NCI-H748 treated with DMSO at 0.1 percent for 48 hours (cell line): ENCODE measurements at regions not wholly inside any gene's neighbourhood (a gene's known extent, or its start where the extent isn't known, plus 50 kb on each side); places are given as distances from the start of the nearest gene placed in this dataset.

Source experiments
- DNase-seq: peaks from one replicate; lab custom pipeline; 2025; lab: John Stamatoyannopoulos, UW

DNA sequence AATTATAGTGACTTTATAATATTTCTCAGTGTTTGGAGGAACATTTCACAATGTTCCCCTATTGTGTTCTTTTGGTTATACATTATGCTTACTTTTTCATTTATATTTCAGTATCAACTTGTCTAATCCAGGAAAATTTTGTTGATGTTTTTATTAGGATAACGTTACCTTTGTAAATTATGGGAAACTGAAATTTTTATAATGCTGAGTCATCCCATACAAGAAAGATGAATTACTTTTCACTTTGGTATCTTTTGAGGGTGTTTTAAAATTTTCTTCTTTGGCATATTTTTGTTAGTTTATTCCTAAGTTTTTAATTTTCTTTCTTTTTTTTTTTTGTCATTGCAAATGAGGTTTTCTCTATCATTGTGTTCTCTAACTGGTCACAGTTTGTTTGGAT lies 542.7 kb downstream of the SLC16A7 start:
- DNase-seq = no peak

DNA sequence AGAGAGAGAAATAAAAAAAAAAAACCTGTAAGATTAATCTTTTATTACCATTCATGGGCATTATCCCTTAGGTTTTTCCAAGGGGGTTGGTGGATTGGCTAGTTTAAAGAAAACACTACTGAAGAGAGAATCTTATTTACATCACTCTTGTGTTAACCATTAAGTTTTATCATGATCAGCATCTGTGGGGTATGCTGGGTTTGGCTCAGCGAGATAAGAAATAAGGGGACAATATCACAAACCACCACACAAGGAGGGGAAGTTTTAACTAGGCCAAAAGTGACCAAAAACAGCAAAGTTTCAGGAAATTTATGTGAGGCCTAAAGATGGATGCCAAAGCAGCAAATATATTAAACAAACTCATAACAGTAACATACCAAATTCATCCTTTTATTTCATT lies 548.6 kb downstream of the SLC16A7 start:
- no peak for DNase-seq

DNA sequence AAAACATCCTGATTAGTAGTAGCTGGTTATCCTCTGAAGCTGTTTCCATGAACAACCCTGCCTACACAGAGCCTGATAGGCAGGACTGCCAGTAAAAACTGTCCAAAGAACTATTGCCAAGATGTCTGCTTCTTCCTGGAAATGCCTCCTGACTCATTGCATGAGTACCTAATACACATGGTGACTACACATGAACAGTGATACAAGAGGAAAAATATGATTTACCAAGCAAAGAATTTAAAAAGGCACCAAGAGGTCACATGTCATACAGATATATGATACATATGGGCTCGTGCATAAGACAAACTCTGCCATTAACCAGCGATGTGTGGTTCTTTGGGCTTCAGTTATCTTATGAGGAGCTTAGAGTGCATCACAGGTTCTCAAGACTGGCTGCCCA lies 552.3 kb downstream of the SLC16A7 start:
- no peak for DNase-seq

DNA sequence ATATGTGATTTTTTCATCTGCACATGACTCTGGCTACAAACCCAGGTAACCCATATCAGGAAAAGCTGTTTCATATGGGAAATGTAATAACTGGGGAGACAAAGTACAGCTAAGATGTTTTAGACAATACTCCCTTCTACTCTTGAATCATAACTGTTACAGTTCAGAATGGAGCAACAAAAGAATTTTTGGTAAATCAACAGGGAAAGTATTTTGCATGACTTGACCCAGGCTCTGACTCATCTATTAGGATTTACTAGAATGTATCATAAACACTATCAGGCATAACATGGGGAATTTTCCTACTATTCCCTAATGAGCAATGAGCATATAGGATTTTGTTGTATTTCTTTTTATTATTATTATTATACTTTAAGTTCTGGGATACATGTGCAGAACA lies 553.0 kb downstream of the SLC16A7 start:
- DNase-seq = no peak

DNA sequence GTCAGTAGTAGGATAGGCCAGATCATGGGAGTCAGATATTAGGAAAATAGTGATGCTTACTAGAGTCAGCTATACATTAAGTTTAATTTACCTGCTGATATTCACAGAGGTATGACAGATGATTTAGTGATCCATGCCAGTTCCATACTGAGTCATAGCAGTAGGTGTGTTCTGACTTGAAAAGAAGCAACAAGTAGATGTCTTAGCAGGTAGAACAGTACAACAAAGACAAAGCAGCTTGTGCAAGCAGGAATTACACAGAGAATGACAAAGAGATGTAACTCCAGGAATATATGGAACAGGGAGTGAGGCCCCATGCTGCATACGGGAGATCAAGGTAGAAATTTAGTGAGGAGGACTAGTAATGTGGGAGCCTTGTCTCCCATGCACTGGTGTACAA lies 556.9 kb downstream of the SLC16A7 start:
- DNase-seq = no peak

DNA sequence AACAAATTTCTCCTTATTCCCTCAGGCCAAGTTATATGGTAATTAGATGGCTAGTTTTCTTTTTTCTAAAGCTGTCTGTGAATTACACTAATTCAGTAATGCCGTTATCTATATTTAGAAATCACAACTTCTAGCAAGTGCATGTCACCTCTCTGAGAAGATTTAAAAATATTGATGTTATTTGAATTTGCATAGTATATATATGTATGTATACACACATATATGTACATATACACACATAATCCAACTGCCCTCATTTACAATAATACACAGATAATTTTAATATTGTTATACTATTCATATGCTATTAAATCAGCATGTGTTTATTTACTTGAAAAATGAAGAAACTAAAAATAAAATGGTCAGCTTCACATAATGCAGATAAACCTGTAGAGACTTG lies 563.9 kb downstream of the SLC16A7 start:
- no peak for DNase-seq

DNA sequence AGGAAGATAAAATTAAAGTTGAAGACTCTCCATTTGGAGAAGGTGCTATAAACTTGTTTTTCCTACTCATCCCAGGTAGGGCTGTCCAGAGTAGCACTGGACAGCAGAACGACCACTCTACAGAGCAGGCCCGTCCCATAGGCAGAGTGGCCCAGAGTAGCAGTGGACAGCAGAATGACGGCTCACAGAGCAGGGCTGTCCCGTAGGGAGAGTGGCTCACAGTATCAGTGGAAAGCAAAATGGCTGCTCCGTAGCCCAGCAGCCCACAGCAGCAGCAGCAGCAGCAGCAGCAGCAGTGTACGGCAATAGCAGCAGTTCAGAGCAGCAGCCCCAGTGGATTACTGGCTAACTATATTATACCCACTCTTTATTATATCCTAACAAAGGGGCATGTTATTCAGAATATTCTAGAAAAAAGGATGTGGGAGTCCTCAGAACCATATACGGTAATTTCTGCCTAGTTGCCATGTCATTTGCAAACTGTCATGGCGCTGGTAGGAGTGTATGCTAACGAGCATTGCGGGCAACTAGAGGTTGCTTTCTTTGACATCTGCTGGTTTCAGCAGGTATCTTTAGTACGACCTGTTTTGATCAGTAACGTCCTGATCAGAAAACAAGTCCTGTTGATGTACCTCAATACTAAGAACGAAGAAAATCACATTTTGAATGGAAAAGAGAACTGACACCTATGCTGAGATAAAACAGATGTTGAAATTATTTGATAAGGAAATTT lies 567.3 kb downstream of the SLC16A7 start:
- DNase-seq = no peak

DNA sequence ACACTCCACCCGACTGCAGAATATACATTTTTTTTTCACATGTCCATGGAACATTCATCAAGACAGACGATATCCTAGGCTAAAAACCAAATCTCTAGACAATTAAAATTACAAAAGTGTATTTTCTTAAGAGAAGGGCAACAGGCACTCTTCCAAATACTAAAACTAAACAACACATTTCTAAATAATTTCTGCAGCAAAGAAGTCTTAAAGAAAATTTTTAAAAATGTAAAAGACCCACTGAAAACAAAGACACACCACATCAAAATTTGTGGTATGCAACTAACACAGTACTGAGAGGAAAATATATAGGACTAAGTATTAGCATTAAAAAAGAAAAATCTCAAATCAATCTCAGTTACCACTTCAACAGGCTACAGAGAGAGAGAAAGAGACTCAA lies 570.0 kb downstream of the SLC16A7 start:
- DNase-seq = no peak

DNA sequence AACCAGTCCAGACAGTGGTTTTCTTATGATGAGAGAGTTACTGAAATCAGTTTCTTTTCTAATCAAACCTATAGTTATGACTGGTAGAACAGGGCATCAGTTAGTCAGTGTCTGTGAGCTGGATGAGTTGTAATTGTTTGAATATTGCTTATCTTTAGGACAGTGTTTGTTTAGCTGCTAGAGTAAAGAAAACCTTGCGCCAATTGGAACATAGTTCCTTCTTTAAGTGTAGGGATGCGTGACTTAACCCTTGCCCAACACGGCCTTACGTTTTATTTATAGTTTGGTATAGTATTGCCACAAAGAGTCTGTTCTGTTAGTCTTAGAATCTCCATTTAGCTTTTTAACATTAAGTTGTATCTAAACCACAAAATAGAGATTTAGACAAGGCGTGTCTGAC lies 572.6 kb downstream of the SLC16A7 start:
- DNase-seq = peak; percentile 27

DNA sequence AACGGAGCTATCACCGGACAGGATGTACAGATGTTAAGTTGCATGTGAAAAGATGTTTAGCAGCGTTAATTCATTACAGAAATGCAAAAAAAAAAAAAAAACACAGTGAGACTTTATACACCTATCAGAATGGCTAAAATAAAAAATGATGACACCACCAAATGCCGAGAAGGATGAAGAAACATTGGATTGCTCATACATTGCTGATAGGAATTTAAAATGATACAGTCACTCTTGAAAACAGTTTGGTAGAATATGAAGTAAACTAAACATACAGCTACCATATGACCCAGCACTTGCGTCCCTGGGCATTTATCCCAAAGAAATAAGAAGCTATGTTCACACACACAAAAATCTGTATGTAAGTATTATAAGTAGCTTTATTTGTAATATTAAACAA lies 574.1 kb downstream of the SLC16A7 start:
- DNase-seq = no peak

DNA sequence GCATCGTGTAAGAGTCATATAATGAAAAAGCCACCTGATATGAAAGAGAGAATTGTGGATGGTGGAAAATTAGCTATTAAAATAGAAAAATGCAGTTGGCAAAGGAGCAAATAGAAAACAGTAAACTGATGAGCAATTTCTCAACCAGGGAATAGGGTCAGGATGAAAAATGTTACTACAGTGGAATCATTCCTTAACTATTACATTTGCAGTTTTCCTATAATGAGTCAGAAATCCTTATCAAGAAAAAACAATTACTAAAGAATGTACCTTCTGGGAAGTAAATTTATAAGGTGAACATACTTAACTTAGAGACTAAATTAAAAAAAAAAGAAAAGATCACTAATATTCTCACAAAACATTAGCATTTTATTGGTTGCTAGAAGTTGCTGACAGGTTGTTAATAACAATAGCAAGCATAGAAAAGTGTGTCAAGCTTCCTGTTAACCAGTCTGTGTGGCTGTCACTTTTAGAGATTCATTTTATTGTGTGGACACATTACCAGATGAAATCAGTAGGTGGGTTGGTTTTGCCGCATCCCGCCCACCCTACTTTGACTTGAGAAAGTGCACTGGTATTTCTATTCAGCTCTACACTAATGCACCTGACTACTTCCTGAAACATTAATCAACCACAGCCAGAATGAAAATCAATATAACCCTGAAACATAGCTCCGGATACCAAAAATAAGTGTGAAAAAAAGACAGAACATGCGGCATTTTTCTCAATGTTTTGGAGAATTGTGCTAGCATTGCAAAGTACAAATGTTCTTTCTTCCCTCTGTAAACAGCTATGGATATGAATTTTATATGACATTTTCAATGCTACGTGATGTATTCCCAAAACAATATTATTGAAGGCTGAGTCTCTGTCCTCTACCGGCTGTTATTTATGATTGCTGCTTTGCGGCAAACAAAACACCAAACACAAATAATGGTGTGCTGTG lies 576.7 kb downstream of the SLC16A7 start:
- peak; percentile 35 for DNase-seq

DNA sequence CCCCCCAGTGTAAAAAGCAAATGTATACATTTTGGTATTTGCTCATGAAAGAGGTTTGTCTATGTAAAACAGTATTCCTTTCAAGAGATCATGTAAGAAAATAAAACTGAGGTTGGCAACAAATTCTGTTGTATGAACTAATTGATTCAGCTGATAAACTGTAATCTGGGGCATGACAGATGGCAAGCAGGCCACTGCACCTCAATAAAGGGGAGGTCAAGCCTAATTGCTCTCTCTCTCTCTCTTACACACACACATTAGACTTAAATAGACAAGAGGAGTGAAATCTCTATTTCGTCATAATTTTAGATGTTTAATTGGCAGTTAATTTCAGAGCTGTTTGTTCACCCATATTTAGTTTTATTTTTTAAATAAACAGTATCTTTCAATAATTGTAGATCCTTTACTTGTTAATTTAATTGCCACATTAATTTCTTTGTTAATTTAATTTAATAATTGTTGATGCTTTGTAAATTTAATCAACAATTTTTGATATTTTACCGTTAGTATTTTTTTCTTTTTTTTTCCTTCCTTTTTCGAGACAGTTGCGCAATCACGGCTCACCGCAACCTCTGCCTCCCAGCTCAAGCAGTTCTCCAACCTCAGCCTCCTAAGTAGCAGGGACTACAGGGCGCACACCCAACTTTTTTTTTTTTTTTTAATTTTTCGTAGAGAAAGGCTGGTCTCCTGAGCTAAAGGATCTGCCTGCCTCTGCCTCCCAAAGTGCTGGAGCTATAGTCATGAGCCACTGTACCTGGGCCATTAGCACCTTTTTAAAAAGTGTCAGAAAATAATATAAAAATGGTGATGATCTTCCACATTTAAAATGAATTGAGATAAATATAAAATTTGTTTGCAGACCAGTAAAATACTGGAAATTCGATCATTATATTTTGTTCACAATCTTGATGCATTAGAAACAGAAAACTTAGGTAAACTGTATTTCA lies 577.7 kb downstream of the SLC16A7 start:
- DNase-seq = peak; percentile 57

DNA sequence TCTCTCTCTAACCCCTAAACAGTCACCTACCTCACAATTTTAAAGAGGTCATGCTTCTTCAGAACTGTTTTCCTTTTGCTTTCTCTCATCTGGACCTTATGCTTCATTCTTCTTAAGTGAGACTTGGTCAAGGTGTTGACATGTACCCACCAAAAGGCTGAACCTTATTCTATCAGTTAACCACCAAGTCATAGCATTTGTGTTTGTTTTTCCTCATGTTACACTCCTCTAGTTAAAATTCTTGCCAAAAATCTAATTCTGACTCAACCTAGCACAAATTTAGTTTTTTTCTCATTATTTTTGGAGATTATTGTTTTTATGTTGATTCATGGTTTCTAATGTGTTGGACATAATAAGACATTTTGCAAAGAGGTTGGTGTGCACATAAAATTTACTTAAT lies 578.6 kb downstream of the SLC16A7 start:
- no peak for DNase-seq

DNA sequence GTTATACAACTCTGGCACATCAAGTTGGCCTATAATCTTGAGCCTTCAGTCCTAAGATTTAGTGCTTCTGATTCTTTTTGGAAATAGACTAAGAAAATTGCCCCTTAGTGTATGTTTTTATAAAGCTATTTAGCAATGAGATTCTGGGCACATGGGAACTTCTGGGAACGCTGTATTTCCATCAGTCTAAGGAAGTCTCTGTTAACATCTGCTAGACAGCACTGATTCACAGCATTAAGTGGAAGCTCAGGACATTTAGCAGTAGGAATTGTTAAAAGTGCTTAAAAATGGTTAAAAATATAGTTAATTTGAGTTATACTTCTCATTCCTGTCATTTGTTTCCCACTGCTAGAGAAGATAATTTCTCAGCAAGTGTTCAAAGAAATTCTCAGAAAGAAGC lies 579.1 kb downstream of the SLC16A7 start:
- DNase-seq = no peak

DNA sequence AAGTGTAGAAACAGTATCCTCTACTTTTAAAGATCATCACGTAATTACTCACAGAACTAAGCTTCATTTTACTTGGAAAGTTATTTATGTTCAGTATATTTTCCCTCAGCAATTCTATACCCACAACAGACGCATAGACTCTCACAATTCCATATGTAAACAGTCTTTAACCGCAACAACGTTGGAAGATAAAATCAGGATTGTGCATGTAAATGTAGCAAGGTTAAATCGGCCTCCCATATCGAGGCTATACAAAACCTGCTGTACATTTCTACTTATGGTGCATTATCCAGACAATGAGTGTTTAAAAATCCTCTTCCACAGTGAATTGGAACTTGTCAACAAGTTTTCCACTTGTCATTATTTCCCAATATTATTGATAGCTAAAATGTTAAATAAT lies 581.1 kb downstream of the SLC16A7 start:
- DNase-seq = no peak

DNA sequence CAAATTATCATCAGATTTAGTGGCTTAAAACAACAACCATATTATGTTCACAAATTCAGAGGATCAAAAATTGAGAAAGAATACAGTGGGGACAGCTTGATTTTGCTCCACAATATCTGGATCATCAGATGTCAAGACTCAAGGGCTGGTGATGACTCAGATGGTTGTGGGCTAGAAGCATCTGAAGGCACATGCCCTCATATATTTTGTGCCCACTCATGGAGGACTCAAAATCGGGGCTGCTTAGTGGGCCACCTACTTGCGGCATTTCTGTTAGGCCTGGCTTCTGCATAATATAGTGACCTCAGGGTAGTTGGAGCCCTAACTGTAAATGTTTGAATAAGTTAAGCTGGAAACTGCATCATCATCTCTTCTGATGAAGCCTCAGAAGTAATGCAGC lies 584.5 kb downstream of the SLC16A7 start:
- no peak for DNase-seq

DNA sequence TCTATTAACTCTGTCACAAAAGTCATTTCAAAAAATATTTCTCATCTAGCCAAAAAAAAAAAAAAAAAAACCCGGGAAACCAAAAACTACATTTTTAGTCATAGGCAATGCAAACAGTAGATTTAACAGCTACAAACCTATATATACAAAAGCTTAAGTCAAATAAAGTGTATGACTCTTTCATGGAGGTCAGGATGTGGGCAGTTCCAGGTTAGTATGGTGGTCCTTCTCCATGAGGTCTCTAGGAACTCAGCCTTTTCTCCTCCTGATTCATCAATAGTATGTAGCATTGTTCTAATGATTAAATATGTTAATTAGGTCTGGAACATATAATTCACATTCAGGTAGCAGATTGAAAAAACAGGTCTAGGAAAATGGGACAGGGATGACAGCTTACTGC lies 586.5 kb downstream of the SLC16A7 start:
- no peak for DNase-seq

DNA sequence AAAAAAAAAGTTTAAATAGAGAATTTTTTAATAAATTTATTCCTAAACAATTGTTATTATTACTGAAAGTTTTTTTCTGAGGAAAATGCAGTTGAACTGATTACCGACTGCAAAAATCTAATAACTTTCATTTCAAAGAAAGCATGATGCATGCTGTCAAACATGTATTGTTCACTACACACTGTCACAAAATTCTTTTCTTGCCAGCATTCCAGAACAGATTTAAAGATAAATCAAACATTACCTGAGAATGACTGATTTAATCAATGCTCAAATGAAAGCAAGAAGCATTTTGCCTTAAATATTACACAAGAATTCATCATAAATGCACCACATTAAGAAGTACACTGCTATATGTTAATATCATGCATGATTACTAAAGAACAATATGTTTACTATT lies 588.3 kb downstream of the SLC16A7 start:
- DNase-seq = no peak

DNA sequence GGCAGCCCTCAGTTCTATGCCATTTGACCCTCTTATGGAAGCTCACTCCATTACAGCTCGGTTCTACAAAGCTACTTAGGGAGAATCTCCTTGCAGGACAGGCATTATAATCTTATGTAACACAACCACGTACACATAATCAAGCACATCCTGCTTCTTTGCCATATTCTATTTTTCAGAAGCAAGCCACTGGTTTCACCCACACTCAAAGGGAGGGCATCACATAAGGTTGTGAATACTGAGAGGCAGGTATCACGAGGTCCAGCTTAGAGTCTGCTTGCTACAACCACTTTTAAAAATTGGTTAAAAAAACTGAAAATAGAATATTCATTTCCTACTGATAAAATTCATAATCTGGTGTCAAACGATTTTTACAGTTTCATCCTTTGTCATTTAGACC lies 589.2 kb downstream of the SLC16A7 start:
- no peak for DNase-seq

DNA sequence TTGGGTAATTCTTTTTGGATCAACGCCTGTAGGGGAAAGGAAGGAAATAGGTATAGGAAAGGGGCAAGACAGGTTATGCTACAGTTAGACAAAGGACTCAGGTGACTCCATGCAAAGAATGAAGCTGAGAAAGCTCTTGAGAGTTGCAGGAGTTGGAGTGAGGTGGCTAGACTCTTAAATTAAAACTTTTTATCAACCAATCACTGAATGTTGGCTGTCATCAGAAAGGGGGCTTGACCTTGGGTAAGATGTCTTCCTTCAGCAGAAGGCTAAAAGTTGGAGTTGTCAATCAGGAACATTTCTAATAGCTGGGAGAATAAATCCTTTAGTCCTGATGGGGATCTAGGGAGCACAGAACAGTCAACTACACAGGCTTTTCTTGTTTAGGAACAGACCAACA lies 595.4 kb downstream of the SLC16A7 start:
- DNase-seq = no peak

DNA sequence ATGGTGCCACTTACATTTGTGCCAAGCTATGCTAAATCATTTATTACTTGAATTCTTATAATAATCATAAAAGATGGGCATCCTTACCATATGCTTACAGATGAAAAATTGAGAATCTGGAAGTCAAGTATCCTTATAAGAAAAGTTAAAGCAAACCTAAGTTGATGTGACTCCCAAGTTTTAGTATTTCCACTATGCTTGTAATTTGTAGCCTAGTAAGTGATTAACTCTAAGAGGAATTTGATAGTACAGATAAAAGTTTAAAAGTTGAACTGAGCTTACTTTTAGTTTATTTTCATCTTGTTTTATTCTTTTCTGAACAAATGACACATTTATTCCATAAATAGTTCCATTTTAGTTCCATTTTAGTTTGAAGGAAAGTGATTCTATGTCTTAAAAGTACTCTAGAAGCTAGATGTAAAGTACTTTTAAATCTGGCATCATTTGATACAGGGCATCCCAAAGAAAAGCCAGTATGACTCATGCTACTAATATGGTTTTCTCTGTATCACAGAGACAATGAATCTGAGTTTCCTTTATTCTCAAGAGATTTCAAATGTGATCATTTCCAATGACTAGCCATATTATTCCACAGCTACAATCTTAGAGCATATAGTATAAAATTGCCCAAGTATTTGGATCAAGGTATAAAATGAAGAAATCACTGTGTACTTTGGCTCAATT lies 596.0 kb downstream of the SLC16A7 start:
- DNase-seq = no peak

DNA sequence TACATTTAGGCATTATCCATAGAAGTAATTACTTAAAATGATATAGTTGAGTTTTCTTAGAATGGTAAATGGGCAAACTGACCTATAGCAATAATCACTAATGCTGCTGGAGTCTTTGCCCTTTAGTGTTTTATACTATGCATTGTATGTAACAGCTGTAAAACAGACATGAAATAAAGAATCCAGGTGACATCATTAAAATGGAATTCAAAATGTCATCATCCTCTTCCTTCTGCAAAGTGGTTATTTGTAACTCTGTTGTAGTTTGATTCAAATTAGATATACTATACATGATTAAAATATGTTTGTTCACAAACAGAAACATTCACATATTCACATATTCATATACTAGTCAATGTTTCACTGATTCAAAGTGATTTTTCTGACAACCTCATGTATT lies 598.8 kb downstream of the SLC16A7 start:
- DNase-seq = no peak
